ENCODE measurements at regions not wholly inside any gene's neighbourhood (a gene's known extent, or its start where the extent isn't known, plus 50 kb on each side); places are given as distances from the start of the nearest gene placed in this dataset.

- H2AFZ ChIP-seq (ENCODE audit: control insufficient read depth, low read length) = no peak overlapping the region
- no peak for FAIRE-seq
- H3K4me1 ChIP-seq (ENCODE audit: control insufficient read depth, extremely low read depth, insufficient read depth, low read length) = no peaks in the 10 kb centered on the region
- no peak overlapping the region for H3K27ac ChIP-seq (ENCODE audit: control insufficient read depth, insufficient read depth, low read length)
- no peaks in the 10 kb centered on the region for H4K20me1 ChIP-seq (ENCODE audit: control insufficient read depth, extremely low read depth, insufficient read depth, low read length)
- no peaks in the 10 kb centered on the region for H3K27me3 ChIP-seq (ENCODE audit: control insufficient read depth, extremely low read depth, insufficient read depth, low read length)
- H3K9me3 ChIP-seq (ENCODE audit: control insufficient read depth, low read depth, low read length) = no peaks in the 10 kb centered on the region
- H3K36me3 ChIP-seq (ENCODE audit: control insufficient read depth in 2 of 2, extremely low read depth in 1 of 2, insufficient read depth in 2 of 2, low read length in 2 of 2) = no peaks in the 10 kb centered on the region
- dilution Hi-C loops (cut with MboI; ENCODE audit: extremely low pct_ligation_motif_present, low sequenced_read_pairs) = no loop called here
- H3K9ac ChIP-seq (ENCODE audit: control insufficient read depth, extremely low read depth, insufficient read depth, low read length) = no peak overlapping the region
- no peak for DNase-seq (ENCODE audit: low read depth, low spot score)
- H3K79me2 ChIP-seq (ENCODE audit: control insufficient read depth, insufficient read depth, low read length) = no peaks in the 10 kb centered on the region
- no peaks in the 10 kb centered on the region for H3K9me1 ChIP-seq (ENCODE audit: control insufficient read depth, extremely low read depth, insufficient read depth, low read length)
- no peak for TF ChIP-seq CTCF (optimal IDR thresholded peaks at IDR 0.05 in 1 of 3, IDR thresholded peaks at IDR 0.05 in 1 of 3, conservative IDR thresholded peaks at IDR 0.05 in 1 of 3; ENCODE audit: extremely low read depth in 1 of 3, insufficient read depth in 2 of 3, low read length in 3 of 3)
- no peak for TF ChIP-seq EZH2 (IDR thresholded peaks at IDR 0.05; ENCODE audit: low read length)
- no peak overlapping the region for H3K4me3 ChIP-seq (ENCODE audit: control insufficient read depth in 2 of 3, extremely low read depth in 1 of 3, insufficient read depth in 2 of 3, low read depth in 1 of 3, low read length in 3 of 3)
- H3K4me2 ChIP-seq (ENCODE audit: control insufficient read depth, extremely low read depth, insufficient read depth, low read depth, low read length) = no peak overlapping the region
Observed at GRCh38 chr18:28666216-28666615, 489.3 kb upstream of the CDH2 start.

GRCh38 chr18:28657961-28658360 lies 481.0 kb upstream of the CDH2 start:
- H3K4me3 ChIP-seq (ENCODE audit: control insufficient read depth in 2 of 3, extremely low read depth in 1 of 3, insufficient read depth in 2 of 3, low read depth in 1 of 3, low read length in 3 of 3) = no peak overlapping the region
- no peaks in the 10 kb centered on the region for H3K9me1 ChIP-seq (ENCODE audit: control insufficient read depth, extremely low read depth, insufficient read depth, low read length)
- H3K27ac ChIP-seq (ENCODE audit: control insufficient read depth, insufficient read depth, low read length) = no peak overlapping the region
- no peaks in the 10 kb centered on the region for H3K27me3 ChIP-seq (ENCODE audit: control insufficient read depth, extremely low read depth, insufficient read depth, low read length)
- H3K9ac ChIP-seq (ENCODE audit: control insufficient read depth, extremely low read depth, insufficient read depth, low read length) = no peak overlapping the region
- H3K36me3 ChIP-seq (ENCODE audit: control insufficient read depth in 2 of 2, extremely low read depth in 1 of 2, insufficient read depth in 2 of 2, low read length in 2 of 2) = no peaks in the 10 kb centered on the region
- FAIRE-seq (peak; percentile 84), DNase-seq (ENCODE audit: low read depth, low spot score) (peak; percentile 57)
- H2AFZ ChIP-seq (ENCODE audit: control insufficient read depth, low read length) = no peak overlapping the region
- TF ChIP-seq EZH2 (IDR thresholded peaks at IDR 0.05; ENCODE audit: low read length) (no peak), CTCF (optimal IDR thresholded peaks at IDR 0.05 in 1 of 3, IDR thresholded peaks at IDR 0.05 in 1 of 3, conservative IDR thresholded peaks at IDR 0.05 in 1 of 3; ENCODE audit: extremely low read depth in 1 of 3, insufficient read depth in 2 of 3, low read length in 3 of 3) (no peak)
- dilution Hi-C loops (cut with MboI; ENCODE audit: extremely low pct_ligation_motif_present, low sequenced_read_pairs) = no loop called here
- H4K20me1 ChIP-seq (ENCODE audit: control insufficient read depth, extremely low read depth, insufficient read depth, low read length) = no peaks in the 10 kb centered on the region
- no peaks in the 10 kb centered on the region for H3K9me3 ChIP-seq (ENCODE audit: control insufficient read depth, low read depth, low read length)
- H3K4me2 ChIP-seq (ENCODE audit: control insufficient read depth, extremely low read depth, insufficient read depth, low read depth, low read length) = no peak overlapping the region
- H3K4me1 ChIP-seq (ENCODE audit: control insufficient read depth, extremely low read depth, insufficient read depth, low read length) = peaks cover 6% of the 10 kb centered on the region
- no peaks in the 10 kb centered on the region for H3K79me2 ChIP-seq (ENCODE audit: control insufficient read depth, insufficient read depth, low read length)

Measured in keratinocyte (primary cell).